NCI-H2196 treated with DMSO at 0.1 percent for 48 hours (cell line): ENCODE measurements at regions not wholly inside any gene's neighbourhood (a gene's known extent, or its start where the extent isn't known, plus 50 kb on each side); places are given as distances from the start of the nearest gene placed in this dataset.
"Not testable (repeated sequence)": the region's sequence is repeated elsewhere in the genome, so short reads cannot be mapped to it uniquely, and the experiment has no call there.

Experiments
- DNase-seq: peaks from one replicate; lab custom pipeline; 2025; ENCODE audit not compliant: unreplicated experiment; lab: John Stamatoyannopoulos, UW

DNA sequence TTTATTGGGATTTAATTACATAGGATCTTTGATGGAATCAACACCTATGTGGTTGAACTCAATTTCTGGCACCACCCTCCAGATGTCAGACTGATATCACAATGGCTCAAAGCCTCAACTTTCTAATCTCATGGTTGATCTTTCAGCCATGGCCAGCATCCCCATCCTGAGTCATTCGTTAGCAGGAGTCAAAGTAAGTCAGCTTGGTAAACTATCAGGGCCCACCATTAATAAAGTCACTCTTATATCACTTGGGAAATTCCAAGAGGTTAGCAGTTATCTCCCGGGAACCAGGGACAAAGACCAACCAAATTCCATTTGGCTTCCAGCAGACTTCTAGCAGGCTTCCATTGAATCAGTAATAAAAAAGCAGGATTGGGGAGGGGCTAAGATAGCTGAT is 50.7 kb upstream of the TNFSF4 start:
- no peak for DNase-seq

DNA sequence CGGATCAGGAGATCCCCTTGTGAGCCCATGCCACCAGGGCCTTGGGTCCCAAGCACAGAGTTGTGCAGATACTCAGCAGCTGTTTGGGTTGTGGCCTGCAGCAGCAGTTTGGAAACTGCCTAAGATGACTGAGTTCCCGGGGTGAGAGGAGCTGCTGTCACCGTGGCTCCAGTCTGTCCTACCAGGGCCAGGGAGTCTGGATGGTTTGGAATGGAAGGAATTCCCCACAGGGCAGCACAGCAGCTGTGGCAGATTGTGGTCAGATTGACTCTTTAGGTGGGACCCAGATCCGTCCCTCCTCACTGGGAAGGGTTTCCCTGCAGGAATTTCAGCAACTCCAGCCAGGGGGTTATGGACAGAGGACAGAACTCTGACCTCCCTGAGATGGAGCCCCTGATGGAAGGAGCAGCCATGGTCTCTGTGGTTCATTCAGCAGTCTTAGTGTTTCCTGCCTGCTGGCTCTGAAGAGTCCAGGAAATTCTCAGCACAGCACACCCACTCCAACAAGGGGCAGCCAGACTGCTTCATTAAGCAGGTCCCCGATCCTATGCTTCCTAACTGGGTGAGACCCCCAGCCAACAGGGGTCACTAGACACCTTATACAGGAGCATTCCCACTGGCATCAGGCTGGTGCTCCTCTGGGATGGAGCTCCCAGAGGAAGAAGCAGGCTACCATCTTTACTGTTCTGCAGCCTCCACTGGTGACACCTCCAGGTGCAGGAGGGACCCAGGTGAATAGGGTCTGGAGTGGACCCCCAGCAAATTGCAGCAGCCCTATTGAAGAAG is 51.5 kb upstream of the TNFSF4 start:
- DNase-seq, result no peak

- not testable (repeated sequence) for DNase-seq
Observed at GRCh38 chr1:173260329-173260728, 53.2 kb upstream of the TNFSF4 start.

DNA sequence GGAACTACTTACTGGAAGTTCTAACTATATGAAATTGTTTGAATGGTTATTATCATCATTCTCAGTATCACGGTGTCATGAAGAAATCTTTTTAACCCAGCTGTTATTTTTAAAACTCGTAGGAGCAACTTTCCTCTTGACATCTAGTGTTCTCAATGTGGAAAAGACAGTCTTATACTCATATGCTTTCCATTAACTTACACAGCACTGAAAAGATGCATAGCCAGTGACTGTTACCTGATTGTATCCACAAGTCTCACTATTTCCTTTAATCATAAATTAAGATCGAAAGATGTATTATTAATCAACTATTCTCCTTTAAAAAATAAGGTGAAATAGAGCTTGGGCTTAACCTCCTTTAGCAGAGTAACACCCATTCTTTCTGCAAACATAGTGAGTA is 59.7 kb upstream of the TNFSF4 start:
- no peak for DNase-seq

DNA sequence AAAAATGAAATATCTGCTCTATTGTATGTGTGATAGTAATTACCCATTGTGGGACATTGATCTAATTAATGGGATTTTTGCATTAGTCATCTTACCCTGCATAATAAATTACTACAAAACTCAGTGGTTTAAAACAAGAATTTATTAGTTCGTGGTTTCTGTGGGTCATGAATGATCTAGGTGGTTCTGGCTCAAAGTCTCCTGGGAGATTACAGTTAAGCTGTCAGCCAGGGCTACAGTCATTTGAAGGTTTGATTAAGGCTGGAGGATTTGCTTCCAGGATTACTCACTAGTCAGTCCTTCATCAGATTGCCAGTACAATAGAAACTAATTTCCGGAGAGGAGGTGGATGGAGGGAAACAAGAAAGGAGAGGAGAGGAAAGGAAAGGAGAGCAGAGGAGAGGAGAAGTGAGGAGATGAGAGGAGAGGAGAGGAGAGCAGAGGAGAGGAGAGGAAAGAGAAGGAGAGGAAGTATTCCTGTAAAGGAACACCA is 60.4 kb upstream of the TNFSF4 start:
- DNase-seq, result no peak

- no peak for DNase-seq
Observed at GRCh38 chr1:173268261-173268660, 61.1 kb upstream of the TNFSF4 start.

DNA sequence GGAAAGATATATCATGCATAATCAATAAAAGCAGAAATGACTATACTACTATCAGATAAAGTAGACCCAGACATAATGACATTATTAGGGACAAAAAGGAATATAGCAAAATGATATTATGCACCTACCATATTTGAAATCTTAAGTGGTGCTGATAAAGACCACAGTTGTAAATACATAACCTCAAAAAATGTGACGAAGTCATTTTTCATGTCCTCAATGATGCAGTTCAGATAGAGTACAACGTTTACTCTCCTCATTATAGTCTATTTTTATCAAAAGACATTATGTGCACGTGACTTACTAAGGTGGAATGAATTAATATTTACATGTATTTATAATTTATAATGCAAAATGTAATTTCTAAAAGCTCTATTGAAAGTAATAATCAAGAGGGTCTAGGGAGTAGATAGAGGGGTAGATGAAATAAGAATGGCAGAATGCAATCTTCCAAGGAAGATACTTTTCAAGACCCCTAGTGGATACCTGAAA is 61.7 kb upstream of the TNFSF4 start:
- no peak for DNase-seq

GRCh38 chr1:173269490-173270230 is 62.5 kb upstream of the TNFSF4 start:
- DNase-seq, result no peak

GRCh38 chr1:173270243-173270642 is 63.1 kb upstream of the TNFSF4 start:
- no peak for DNase-seq

- DNase-seq, result not testable (repeated sequence)
Observed at GRCh38 chr1:173271021-173271420, 63.9 kb upstream of the TNFSF4 start.

GRCh38 chr1:173275496-173275895 is 68.4 kb upstream of the TNFSF4 start:
- DNase-seq, result no peak

- no peak for DNase-seq
Observed at GRCh38 chr1:173276922-173277800, 70.0 kb upstream of the TNFSF4 start.

- DNase-seq, result no peak
Observed at GRCh38 chr1:173280899-173281660, 73.9 kb upstream of the TNFSF4 start.

DNA sequence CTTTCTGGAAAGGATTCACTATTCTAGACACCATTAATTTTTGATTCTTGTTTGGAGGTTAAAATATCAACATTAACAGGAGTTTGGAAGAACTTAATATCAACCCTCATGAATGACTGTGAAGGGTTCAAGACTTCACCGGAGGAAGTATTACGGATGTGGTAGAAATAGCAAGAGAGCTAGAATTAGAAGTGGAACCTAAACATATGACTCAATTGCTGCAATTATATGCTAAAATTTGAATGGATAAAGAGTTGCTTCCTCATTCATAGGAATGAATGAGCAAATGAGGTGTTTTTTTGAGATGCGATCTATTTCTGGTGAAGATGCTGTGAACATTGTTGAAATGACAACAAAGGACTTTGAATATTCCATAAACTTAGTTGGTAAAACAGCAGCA is 77.9 kb upstream of the TNFSF4 start:
- DNase-seq, result no peak

DNA sequence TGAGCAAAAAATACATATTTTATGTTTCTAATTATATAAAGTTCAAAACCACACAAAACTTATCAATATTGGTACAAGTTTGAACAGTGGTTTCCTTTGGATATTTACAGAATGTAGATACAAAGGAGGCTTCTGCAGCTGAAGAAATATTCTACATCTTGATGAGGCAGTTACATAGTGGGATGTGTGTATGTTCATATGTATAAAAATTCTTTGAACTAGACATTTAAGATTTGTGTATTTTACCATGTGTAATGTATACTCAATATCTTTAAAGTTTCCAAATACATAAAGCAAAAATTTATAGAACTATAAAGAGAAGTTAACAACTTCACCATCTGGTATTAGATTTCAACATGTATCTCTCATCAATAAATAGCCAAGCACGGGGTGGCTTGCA is 80.7 kb upstream of the TNFSF4 start:
- DNase-seq, result no peak

GRCh38 chr1:173293756-173294155 is 86.6 kb upstream of the TNFSF4 start:
- DNase-seq, result no peak

- no peak for DNase-seq
Observed at GRCh38 chr1:173294843-173295242, 87.7 kb upstream of the TNFSF4 start.

GRCh38 chr1:173295391-173295790 is 88.3 kb upstream of the TNFSF4 start:
- DNase-seq, result no peak

DNA sequence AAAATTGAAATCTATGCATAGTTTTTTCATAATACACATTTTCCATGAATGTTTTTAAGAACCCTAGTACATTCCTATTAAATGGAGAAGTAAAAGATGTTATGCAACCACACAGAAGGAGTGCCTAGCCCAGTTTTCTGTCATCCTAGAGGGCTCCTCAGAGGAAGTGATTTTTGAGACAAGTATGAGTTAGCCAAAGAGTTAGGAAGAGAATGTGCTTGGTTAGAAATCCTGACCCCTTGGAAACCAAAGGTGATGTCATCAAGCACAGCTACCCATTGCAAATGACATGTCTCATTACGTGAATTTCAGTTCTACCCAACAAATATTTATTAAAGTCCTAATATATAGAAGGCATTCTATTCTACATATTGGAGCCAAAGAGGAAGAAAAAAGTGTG is 88.9 kb upstream of the TNFSF4 start:
- no peak for DNase-seq

DNA sequence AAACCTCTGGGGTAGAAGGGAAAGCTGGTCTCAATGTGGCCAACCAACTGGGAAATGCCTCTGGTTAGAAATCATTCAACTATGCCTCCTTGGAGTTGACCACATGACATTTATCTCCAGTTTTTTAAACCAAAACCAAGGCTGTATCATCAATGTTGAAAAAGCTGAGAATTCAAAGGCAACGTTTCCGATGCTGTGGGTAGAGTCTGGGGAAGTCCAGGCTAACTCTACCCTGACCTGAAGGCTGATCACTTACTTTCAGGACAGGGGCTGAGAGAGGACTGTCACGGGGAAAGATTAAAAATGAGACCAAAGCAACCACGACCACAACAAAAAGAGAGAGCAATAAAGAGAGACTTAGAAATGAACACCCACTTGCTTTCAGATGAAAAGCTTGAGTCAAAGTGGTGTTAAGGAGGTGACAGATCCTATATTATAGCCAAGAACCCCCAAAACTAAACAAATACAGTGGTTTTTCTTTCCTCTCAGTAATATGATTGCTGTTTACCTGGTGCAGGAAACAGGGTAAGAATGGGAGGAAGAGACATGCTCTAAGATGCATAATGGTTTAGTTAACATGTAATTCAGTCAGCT is 90.8 kb upstream of the TNFSF4 start:
- DNase-seq, result no peak
